AG10803 (cell line): ENCODE measurements at regions not wholly inside any gene's neighbourhood (a gene's known extent, or its start where the extent isn't known, plus 50 kb on each side); places are given as distances from the start of the nearest gene placed in this dataset.

ENCODE experiments used
- DNase-seq: peaks from one replicate; pipeline ENCODE4 v3.0.0; 2010; ENCODE audit warnings: low read depth
- H3K4me3 ChIP-seq: 2 replicates; pipeline ENCODE4 v1.5.1; 2011; ENCODE audit warnings: mild to moderate bottlenecking, low read length, control low read depth
- CTCF ChIP-seq: conservative IDR thresholded peaks from 2 replicates; pipeline ENCODE4 v1.5.1; 2011; ENCODE audit warnings: mild to moderate bottlenecking, low read length, control low read depth, inconsistent platforms

- DNase-seq, result no peak
- TF ChIP-seq CTCF, result no peak
- no peak overlapping the region for H3K4me3 ChIP-seq
Observed at GRCh38 chr3:117246771-117247555, 537.4 kb downstream of the TUSC7 start.

GRCh38 chr3:117248153-117248552 is 538.6 kb downstream of the TUSC7 start:
- H3K4me3 ChIP-seq, result no peak overlapping the region
- no peak for DNase-seq
- no peak for TF ChIP-seq CTCF

GRCh38 chr3:117252208-117252607 is 542.6 kb downstream of the TUSC7 start:
- TF ChIP-seq CTCF, result no peak
- no peak for DNase-seq
- H3K4me3 ChIP-seq, result no peak overlapping the region

GRCh38 chr3:117252651-117253050 is 543.1 kb downstream of the TUSC7 start:
- TF ChIP-seq CTCF, result no peak
- DNase-seq, result no peak
- no peak overlapping the region for H3K4me3 ChIP-seq

DNA sequence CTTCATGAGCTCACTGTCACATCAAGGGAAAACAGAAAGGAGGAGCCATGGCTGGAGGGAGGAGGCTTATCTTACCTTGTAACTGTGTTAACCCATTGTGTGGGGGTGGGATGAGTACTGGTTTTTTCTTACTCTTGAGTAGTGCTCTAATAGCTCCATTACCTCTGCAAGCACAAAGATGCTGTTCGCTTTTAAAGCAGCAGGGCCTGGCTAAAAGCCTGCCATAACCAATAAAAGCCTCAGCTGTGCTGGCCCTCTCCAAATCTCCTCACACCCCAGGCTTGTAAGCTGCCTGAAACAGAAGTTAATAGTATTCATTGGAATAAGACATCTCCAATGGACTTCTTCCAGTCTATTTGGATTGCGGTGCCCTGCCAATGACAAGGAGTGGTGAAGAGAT is 544.1 kb downstream of the TUSC7 start:
- no peak for TF ChIP-seq CTCF
- no peak for DNase-seq
- no peak overlapping the region for H3K4me3 ChIP-seq

DNA sequence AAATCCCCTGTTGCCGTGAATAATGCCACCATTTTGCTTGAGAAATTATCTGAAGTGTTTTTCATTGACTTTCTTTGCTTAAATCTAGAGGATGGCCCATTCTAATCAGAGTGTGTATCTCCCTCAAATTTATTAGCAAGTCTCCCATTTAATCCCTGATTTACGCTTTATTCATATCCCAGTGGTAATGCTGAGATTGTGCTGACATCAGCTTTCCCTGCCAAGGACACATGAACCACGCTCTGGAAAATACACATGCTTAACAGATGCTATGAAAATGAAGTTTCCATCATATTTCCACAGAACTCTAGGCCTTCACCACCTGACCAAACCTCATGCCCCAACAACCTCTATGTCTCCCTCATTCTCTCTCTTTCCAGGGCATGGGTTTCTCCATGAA is 545.4 kb downstream of the TUSC7 start:
- H3K4me3 ChIP-seq, result no peak overlapping the region
- DNase-seq, result no peak
- TF ChIP-seq CTCF, result no peak

GRCh38 chr3:117255736-117256135 is 546.2 kb downstream of the TUSC7 start:
- no peak for DNase-seq
- no peak for TF ChIP-seq CTCF

More at GRCh38 chr3:117255736-117256135, 546.2 kb downstream of the TUSC7 start:
- no peak overlapping the region for H3K4me3 ChIP-seq
